ENCODE measurements at regions not wholly inside any gene's neighbourhood (a gene's known extent, or its start where the extent isn't known, plus 50 kb on each side); places are given as distances from the start of the nearest gene placed in this dataset.

GRCh38 chr9:84054341-84055010 lies 73.9 kb downstream of the RMI1 start:
- Histone ChIP-seq H3K4me1 (no peaks in the 10 kb centered on the region), H3K27me3 (no peaks in the 10 kb centered on the region), H3K27ac (no peak overlapping the region), H3K9me3 (no peaks in the 10 kb centered on the region), H3K36me3 (no peaks in the 10 kb centered on the region), H3K4me3 (no peak overlapping the region)
- TF ChIP-seq CTCF (IDR thresholded peaks at IDR 0.05) (no peak), POLR2A (IDR thresholded peaks at IDR 0.05) (no peak)
- DNase-seq = no peak
- intact Hi-C loops (cut with DNase I; ENCODE audit: low total_unique reads) = no loop called here

GRCh38 chr9:84057662-84058061 lies 77.1 kb downstream of the RMI1 start:
- H3K4me1 ChIP-seq = no peaks in the 10 kb centered on the region
- H3K27ac ChIP-seq = no peak overlapping the region
- intact Hi-C loops (cut with DNase I; ENCODE audit: low total_unique reads) = no loop called here
- no peaks in the 10 kb centered on the region for H3K27me3 ChIP-seq
- no peaks in the 10 kb centered on the region for H3K9me3 ChIP-seq
- no peak overlapping the region for H3K4me3 ChIP-seq
- no peak for DNase-seq
- no peaks in the 10 kb centered on the region for H3K36me3 ChIP-seq
- TF ChIP-seq POLR2A (IDR thresholded peaks at IDR 0.05) = no peak
- TF ChIP-seq CTCF (IDR thresholded peaks at IDR 0.05) = no peak

- Histone ChIP-seq H3K9me3 (no peaks in the 10 kb centered on the region), H3K36me3 (no peaks in the 10 kb centered on the region), H3K4me1 (no peaks in the 10 kb centered on the region), H3K27me3 (no peaks in the 10 kb centered on the region), H3K27ac (no peak overlapping the region), H3K4me3 (no peak overlapping the region)
- TF ChIP-seq POLR2A (IDR thresholded peaks at IDR 0.05) (no peak), CTCF (IDR thresholded peaks at IDR 0.05) (no peak)
- no peak for DNase-seq
- intact Hi-C loops (cut with DNase I; ENCODE audit: low total_unique reads) = no loop called here
Observed at GRCh38 chr9:84059936-84060335, 79.3 kb downstream of the RMI1 start.

GRCh38 chr9:84061613-84062193 lies 81.1 kb downstream of the RMI1 start:
- Histone ChIP-seq H3K36me3 (no peaks in the 10 kb centered on the region), H3K4me1 (no peaks in the 10 kb centered on the region), H3K4me3 (no peak overlapping the region), H3K27ac (no peak overlapping the region), H3K9me3 (no peaks in the 10 kb centered on the region), H3K27me3 (no peaks in the 10 kb centered on the region)
- DNase-seq = no peak
- intact Hi-C loops (cut with DNase I; ENCODE audit: low total_unique reads) = no loop called here
- TF ChIP-seq CTCF (IDR thresholded peaks at IDR 0.05) = no peak
- TF ChIP-seq POLR2A (IDR thresholded peaks at IDR 0.05) = no peak

GRCh38 chr9:84062538-84062937 lies 81.9 kb downstream of the RMI1 start:
- no peak overlapping the region for H3K4me3 ChIP-seq
- H3K4me1 ChIP-seq = no peaks in the 10 kb centered on the region
- H3K36me3 ChIP-seq = no peaks in the 10 kb centered on the region
- no peaks in the 10 kb centered on the region for H3K27me3 ChIP-seq
- no peak for TF ChIP-seq CTCF (IDR thresholded peaks at IDR 0.05)
- H3K27ac ChIP-seq = no peak overlapping the region
- intact Hi-C loops (cut with DNase I; ENCODE audit: low total_unique reads) = no loop called here
- H3K9me3 ChIP-seq = no peaks in the 10 kb centered on the region
- no peak for DNase-seq

Measured in uterus (tissue), 3 donors.